Small intestine (tissue), 7 donors: ENCODE measurements at regions not wholly inside any gene's neighbourhood (a gene's known extent, or its start where the extent isn't known, plus 50 kb on each side); places are given as distances from the start of the nearest gene placed in this dataset.

Source experiments
- DNase-seq, 2 donors: peaks; one replicate each; pipeline versions ENCODE4 v3.0.0 to v3.0.0-alpha.2; 2013
- FAIRE-seq: peaks from 2 replicates; lab custom pipeline; 2012; peaks lifted over from hg19 to GRCh38; lab: Jason Lieb, UNC
- H3K27ac ChIP-seq, 3 donors: one replicate each; pipeline ENCODE4 v1.5.1; 2013; ENCODE audit warnings: low read length in 2 of 3, mild to moderate bottlenecking in 2 of 3, control low read depth in 1 of 3, inconsistent platforms in 1 of 3, low read depth in 1 of 3, moderate library complexity in 1 of 3
- H3K27me3 ChIP-seq, 3 donors: one replicate each; pipeline ENCODE4 v1.6.1; 2013; ENCODE audit warnings: low read length in 3 of 3, inconsistent platforms in 1 of 3; ENCODE audit not compliant: control insufficient read depth in 3 of 3, insufficient read depth in 3 of 3
- H3K36me3 ChIP-seq, 3 donors: one replicate each; pipeline ENCODE4 v1.6.1; 2013; ENCODE audit warnings: low read length in 3 of 3, inconsistent platforms in 1 of 3, low read depth in 1 of 3, mild to moderate bottlenecking in 1 of 3, moderate library complexity in 1 of 3; ENCODE audit not compliant: control insufficient read depth in 3 of 3, insufficient read depth in 2 of 3
- H3K4me1 ChIP-seq, 3 donors: one replicate each; pipeline ENCODE4 v1.6.1; 2013; ENCODE audit warnings: low read length in 2 of 3, inconsistent platforms in 1 of 3, low read depth in 1 of 3, mild to moderate bottlenecking in 1 of 3, moderate library complexity in 1 of 3; ENCODE audit not compliant: control insufficient read depth in 3 of 3, insufficient read depth in 2 of 3
- H3K4me3 ChIP-seq, 3 donors: one replicate each; pipeline ENCODE4 v1.5.1; 2013; ENCODE audit warnings: low read length in 3 of 3, control low read depth in 1 of 3, inconsistent platforms in 1 of 3, low read depth in 1 of 3, mild to moderate bottlenecking in 1 of 3, moderate library complexity in 1 of 3
- H3K9me3 ChIP-seq, 2 donors: one replicate each; pipeline ENCODE4 v1.6.1; 2013; ENCODE audit warnings: low read depth in 1 of 2, low read length in 1 of 2; ENCODE audit not compliant: control insufficient read depth in 2 of 2, insufficient read depth in 1 of 2
- WGBS, 3 donors: extraction: QIAGEN DNeasy Blood & Tissue Kit; methylation state at CpG; one replicate each; pipeline ENCODE4 v1.1.7; 2013; 5-methylcytosine and 5-hydroxymethylcytosine counted together
- donor health status: healthy with polysubstance abuse.
- donor health status: control.
- donor health status: control.
- donor health status: Bipolar disorder and iron deficiency.
- donor health status: healthy.

GRCh38 chr3:164450276-164450905 lies 627.9 kb downstream of the SI start:
- H3K36me3 ChIP-seq, result no peaks in the 10 kb centered on the region
- no peaks in the 10 kb centered on the region for H3K27me3 ChIP-seq
- H3K4me3 ChIP-seq, result no peak overlapping the region
- no peak for FAIRE-seq
- H3K27ac ChIP-seq, result no peak overlapping the region
- no peaks in the 10 kb centered on the region for H3K4me1 ChIP-seq
- DNase-seq, result no peak
- H3K9me3 ChIP-seq, result peaks cover 0 to 7% of the 10 kb centered on the region in 2 donors
- WGBS, 3 donors, result 48 to 64% (median 54%) methylated on average over 4 of the region's 4 CpGs

GRCh38 chr3:164419220-164419619 lies 659.1 kb downstream of the SI start:
- no peaks in the 10 kb centered on the region for H3K9me3 ChIP-seq
- H3K27ac ChIP-seq, result no peak overlapping the region
- no peaks in the 10 kb centered on the region for H3K4me1 ChIP-seq
- H3K4me3 ChIP-seq, result no peak overlapping the region
- H3K36me3 ChIP-seq, result no peaks in the 10 kb centered on the region
- H3K27me3 ChIP-seq, result no peaks in the 10 kb centered on the region
- no peak for DNase-seq
- WGBS, 3 donors, result 26 to 74% (median 31%) methylated on average over 1 of the region's 1 CpG
- FAIRE-seq, result no peak

- Histone ChIP-seq H3K4me3 (no peak overlapping the region), H3K27me3 (no peaks in the 10 kb centered on the region), H3K27ac (no peak overlapping the region), H3K36me3 (no peaks in the 10 kb centered on the region), H3K9me3 (no peaks in the 10 kb centered on the region), H3K4me1 (no peaks in the 10 kb centered on the region)
- 22 to 47% (median 45%) methylated on average over 1 of the region's 1 CpG for WGBS, 3 donors
- no peak for FAIRE-seq
- DNase-seq, result peak in 1 of 2 donors; percentile 12
These were observed 659.9 kb downstream of the SI start for GRCh38 chr3:164418414-164418813.

- Histone ChIP-seq H3K4me3 (no peak overlapping the region), H3K4me1 (no peaks in the 10 kb centered on the region), H3K36me3 (no peaks in the 10 kb centered on the region), H3K9me3 (no peaks in the 10 kb centered on the region), H3K27me3 (no peaks in the 10 kb centered on the region), H3K27ac (no peak overlapping the region)
- DNase-seq (no peak), FAIRE-seq (no peak)
These were observed 660.3 kb downstream of the SI start for GRCh38 chr3:164417955-164418354.

GRCh38 chr3:164416491-164417222 lies 661.6 kb downstream of the SI start:
- H3K9me3 ChIP-seq, result no peaks in the 10 kb centered on the region
- DNase-seq, result no peak
- FAIRE-seq, result no peak
- no peaks in the 10 kb centered on the region for H3K36me3 ChIP-seq
- H3K4me3 ChIP-seq, result no peak overlapping the region
- H3K27me3 ChIP-seq, result no peaks in the 10 kb centered on the region
- no peaks in the 10 kb centered on the region for H3K4me1 ChIP-seq
- no peak overlapping the region for H3K27ac ChIP-seq
- WGBS, 3 donors, result 66 to 78% (median 69%) methylated on average over 3 of the region's 3 CpGs

GRCh38 chr3:164408326-164408725 lies 670.0 kb downstream of the SI start:
- DNase-seq, result no peak
- Histone ChIP-seq H3K27ac (no peak overlapping the region), H3K9me3 (no peaks in the 10 kb centered on the region), H3K4me3 (no peak overlapping the region), H3K27me3 (no peaks in the 10 kb centered on the region), H3K4me1 (no peaks in the 10 kb centered on the region), H3K36me3 (no peaks in the 10 kb centered on the region)
- FAIRE-seq, result no peak
- WGBS, 3 donors, result 85% methylated on average over 1 of the region's 1 CpG

- Histone ChIP-seq H3K27ac (no peak overlapping the region), H3K9me3 (no peaks in the 10 kb centered on the region), H3K36me3 (no peaks in the 10 kb centered on the region), H3K27me3 (no peaks in the 10 kb centered on the region), H3K4me3 (no peak overlapping the region), H3K4me1 (no peaks in the 10 kb centered on the region)
- DNase-seq (peak in 1 of 2 donors; percentile 5), FAIRE-seq (no peak)
- WGBS, 3 donors, result 41 to 57% (median 45%) methylated on average over 3 of the region's 3 CpGs
These were observed 671.2 kb downstream of the SI start for GRCh38 chr3:164407111-164407510.

- H3K4me1 ChIP-seq, result no peaks in the 10 kb centered on the region
- no peak overlapping the region for H3K27ac ChIP-seq
- FAIRE-seq, result no peak
- no peak for DNase-seq
- 45 to 66% (median 55%) methylated on average over 3 of the region's 3 CpGs for WGBS, 3 donors
- H3K36me3 ChIP-seq, result no peaks in the 10 kb centered on the region
- no peaks in the 10 kb centered on the region for H3K27me3 ChIP-seq
- no peaks in the 10 kb centered on the region for H3K9me3 ChIP-seq
- H3K4me3 ChIP-seq, result no peak overlapping the region
These were observed 672.0 kb downstream of the SI start for GRCh38 chr3:164406281-164406680.
